Endodermal cell (in vitro differentiated cells): ENCODE measurements at regions not wholly inside any gene's neighbourhood (a gene's known extent, or its start where the extent isn't known, plus 50 kb on each side); places are given as distances from the start of the nearest gene placed in this dataset.

Experiments used
- DNase-seq: peaks from one replicate; pipeline ENCODE4 v3.0.0-alpha.2; 2017
- H3K27ac ChIP-seq: 2 replicates; pipeline ENCODE4 v1.5.1; 2013; ENCODE audit warnings: mild to moderate bottlenecking, low read depth, low read length, moderate library complexity
- H3K27me3 ChIP-seq: 2 replicates; pipeline ENCODE4 v1.6.1; 2013; ENCODE audit warnings: mild to moderate bottlenecking, low read length, moderate library complexity; ENCODE audit not compliant: insufficient read depth, control insufficient read depth, poor library complexity, severe bottlenecking
- H3K36me3 ChIP-seq: 2 replicates; pipeline ENCODE4 v1.7.0; 2013; ENCODE audit warnings: mild to moderate bottlenecking, low read length, moderate library complexity; ENCODE audit not compliant: control insufficient read depth, insufficient read depth
- H3K4me1 ChIP-seq: one replicate; pipeline ENCODE4 v1.7.0; 2013; ENCODE audit warnings: low read length; ENCODE audit not compliant: control insufficient read depth, insufficient read depth
- H3K4me3 ChIP-seq: 2 replicates; pipeline ENCODE4 v1.5.1; 2013; ENCODE audit warnings: mild to moderate bottlenecking, low read length, moderate library complexity
- H3K9ac ChIP-seq: 2 replicates; pipeline ENCODE4 v1.6.1; 2013; ENCODE audit warnings: mild to moderate bottlenecking, low read length, moderate library complexity; ENCODE audit not compliant: poor library complexity, severe bottlenecking; ENCODE audit errors: extremely low read depth
- H3K9me3 ChIP-seq: 2 replicates; pipeline ENCODE4 v1.6.1; 2013; ENCODE audit warnings: mild to moderate bottlenecking, low read length, moderate library complexity; ENCODE audit not compliant: control insufficient read depth
- H3K27ac Mint-ChIP-seq: 2 replicates; pipeline ENCODE4 v1.8.0; 2020; ENCODE audit warnings: mixed read lengths
- H3K27me3 Mint-ChIP-seq: 2 replicates; pipeline ENCODE4 v1.8.0; 2021; ENCODE audit warnings: mild to moderate bottlenecking, mixed read lengths; ENCODE audit not compliant: insufficient read depth
- H3K36me3 Mint-ChIP-seq: 2 replicates; pipeline ENCODE4 v1.8.0; 2020; ENCODE audit warnings: low read depth, mixed read lengths
- H3K4me1 Mint-ChIP-seq: 2 replicates; pipeline ENCODE4 v1.8.0; 2020; ENCODE audit warnings: mixed read lengths
- H3K4me3 Mint-ChIP-seq: 2 replicates; pipeline ENCODE4 v1.8.0; 2020; ENCODE audit warnings: mild to moderate bottlenecking, moderate library complexity, mixed read lengths
- H3K9me3 Mint-ChIP-seq: 2 replicates; pipeline ENCODE4 v1.8.0; 2020; ENCODE audit warnings: mild to moderate bottlenecking, mixed read lengths
- CTCF ChIP-seq: fragments of 200-600 bp; sonication (generic); conservative IDR thresholded peaks from 2 replicates; pipeline ENCODE4 v1.5.0; 2021; ENCODE audit warnings: antibody characterized with exemption, mild to moderate bottlenecking
- WGBS, 2 experiments: methylation state at CpG; one replicate each; pipeline versions ENCODE4 v1.1.5 to v1.1.7; 2013; ENCODE audit warnings: missing lambda C conversion rate in 2 of 2, mixed read lengths in 1 of 2; ENCODE audit not compliant: insufficient coverage in 1 of 2, insufficient read length in 1 of 2; 5-methylcytosine and 5-hydroxymethylcytosine counted together

GRCh38 chr13:72437458-72437857 lies 290.0 kb downstream of the MZT1 start:
- Mint-ChIP-seq H3K36me3 (no peaks in the 10 kb centered on the region), H3K27ac (no peak overlapping the region), H3K9me3 (no peaks in the 10 kb centered on the region), H3K4me3 (no peak overlapping the region), H3K27me3 (no peaks in the 10 kb centered on the region), H3K4me1 (peaks cover 14% of the 10 kb centered on the region)
- 56 to 82% methylated on average over 1 of the region's 1 CpG for WGBS, 2 experiments
- no peak for DNase-seq
- Histone ChIP-seq H3K27ac (no peak overlapping the region), H3K4me1 (no peaks in the 10 kb centered on the region), H3K4me3 (no peak overlapping the region), H3K27me3 (no peaks in the 10 kb centered on the region), H3K9ac (no peak overlapping the region), H3K36me3 (no peaks in the 10 kb centered on the region), H3K9me3 (no peaks in the 10 kb centered on the region)
- TF ChIP-seq CTCF: no peak

GRCh38 chr13:72435251-72435650 lies 292.2 kb downstream of the MZT1 start:
- no peak overlapping the region for H3K4me3 ChIP-seq
- Mint-ChIP-seq H3K9me3 (no peaks in the 10 kb centered on the region), H3K4me3 (no peak overlapping the region), H3K27me3 (no peaks in the 10 kb centered on the region), H3K27ac (no peak overlapping the region), H3K4me1 (peaks cover 33% of the 10 kb centered on the region), H3K36me3 (no peaks in the 10 kb centered on the region)
- H3K9ac ChIP-seq: no peak overlapping the region
- no peaks in the 10 kb centered on the region for H3K36me3 ChIP-seq
- H3K4me1 ChIP-seq: no peaks in the 10 kb centered on the region
- no peak overlapping the region for H3K27ac ChIP-seq
- 90 to 93% methylated on average over 1 to 2 of the region's 2 CpGs for WGBS, 2 experiments
- H3K27me3 ChIP-seq: no peaks in the 10 kb centered on the region
- no peak for DNase-seq
- no peaks in the 10 kb centered on the region for H3K9me3 ChIP-seq
- no peak for TF ChIP-seq CTCF

GRCh38 chr13:72431981-72432682 lies 295.3 kb downstream of the MZT1 start:
- Mint-ChIP-seq H3K4me3 (no peak overlapping the region), H3K27me3 (no peaks in the 10 kb centered on the region), H3K9me3 (no peaks in the 10 kb centered on the region), H3K4me1 (peaks cover 37% of the 10 kb centered on the region), H3K27ac (peak overlapping the region; percentile 10), H3K36me3 (no peaks in the 10 kb centered on the region)
- no peak for DNase-seq
- H3K36me3 ChIP-seq: no peaks in the 10 kb centered on the region
- H3K27ac ChIP-seq: no peak overlapping the region
- H3K4me3 ChIP-seq: no peak overlapping the region
- TF ChIP-seq CTCF: peak; percentile 31
- no peak overlapping the region for H3K9ac ChIP-seq
- no peaks in the 10 kb centered on the region for H3K9me3 ChIP-seq
- no peaks in the 10 kb centered on the region for H3K4me1 ChIP-seq
- WGBS, 2 experiments: 77 to 100% methylated on average over 2 of the region's 3 CpGs
- no peaks in the 10 kb centered on the region for H3K27me3 ChIP-seq
